Neural cell (in vitro differentiated cells): ENCODE measurements at regions not wholly inside any gene's neighbourhood (a gene's known extent, or its start where the extent isn't known, plus 50 kb on each side); places are given as distances from the start of the nearest gene placed in this dataset.

Experiments
- H2AFZ ChIP-seq: fragments of 200-600, 300-800 bp; sonication (generic), shearing (Covaris generic); 2 replicates; pipeline ENCODE4 v1.6.0; 2014; ENCODE audit warnings: low read depth, mild to moderate bottlenecking, antibody characterized with exemption, low read length, moderate library complexity
- H3F3A ChIP-seq: fragments of 200-600 bp; shearing (Covaris generic); 2 replicates; pipeline ENCODE4 v1.6.1; 2016; ENCODE audit warnings: mild to moderate bottlenecking, moderate library complexity, mixed read lengths, antibody characterized with exemption, low read length; ENCODE audit not compliant: insufficient read depth, poor library complexity, severe bottlenecking
- H3K27ac ChIP-seq: fragments of 200-600, 300-800 bp; sonication (generic), shearing (Covaris generic); 2 replicates; pipeline ENCODE4 v1.5.1; 2014; ENCODE audit warnings: mild to moderate bottlenecking, low read length, moderate library complexity
- H3K27me3 ChIP-seq: fragments of 300-800, 200-600 bp; sonication (generic), shearing (Covaris generic); 2 replicates; pipeline ENCODE4 v1.6.0; 2014; ENCODE audit warnings: mild to moderate bottlenecking, low read depth, low read length, moderate library complexity; ENCODE audit not compliant: insufficient read depth
- H3K36me3 ChIP-seq: fragments of 300-800, 200-600 bp; sonication (generic), shearing (Covaris generic); 2 replicates; pipeline ENCODE4 v1.5.1; 2014; ENCODE audit warnings: mild to moderate bottlenecking, antibody characterized with exemption, low read length, moderate library complexity; ENCODE audit not compliant: insufficient read depth
- H3K4me2 ChIP-seq: fragments of 300-800, 200-600 bp; sonication (generic), shearing (Covaris generic); 2 replicates; pipeline ENCODE4 v1.6.0; 2014; ENCODE audit warnings: mild to moderate bottlenecking, low read length
- H3K4me3 ChIP-seq: fragments of 300-800, 200-600 bp; sonication (generic), shearing (Covaris generic); 2 replicates; pipeline ENCODE4 v1.5.1; 2014; ENCODE audit warnings: mild to moderate bottlenecking, low read length, moderate library complexity
- H3K79me2 ChIP-seq: fragments of 200-600 bp; shearing (Covaris generic); replicated peaks from 2 replicates; pipeline ENCODE4 v1.6.0; 2014; ENCODE audit warnings: mild to moderate bottlenecking, low read length, moderate library complexity; ENCODE audit not compliant: insufficient read depth
- H3K9ac ChIP-seq: fragments of 300-800, 200-600 bp; sonication (generic), shearing (Covaris generic); 2 replicates; pipeline ENCODE4 v1.6.1; 2016; ENCODE audit warnings: mild to moderate bottlenecking, low read length, mixed read lengths
- H3K9me2 ChIP-seq: fragments of 200-600 bp; shearing (Covaris generic); 2 replicates; pipeline ENCODE4 v1.6.1; 2016; ENCODE audit warnings: mild to moderate bottlenecking, low read length, mixed read lengths; ENCODE audit not compliant: insufficient read depth
- H3K9me3 ChIP-seq: fragments of 200-600, 300-800 bp; sonication (generic), shearing (Covaris generic); 2 replicates; pipeline ENCODE4 v1.6.1; 2016; ENCODE audit warnings: mild to moderate bottlenecking, mixed run types, low read length, moderate library complexity, mixed read lengths
- H4K20me1 ChIP-seq: fragments of 200-600 bp; shearing (Covaris generic); 2 replicates; pipeline ENCODE4 v1.6.1; 2016; ENCODE audit warnings: mild to moderate bottlenecking, mixed run types; ENCODE audit not compliant: insufficient read depth
- CTCF ChIP-seq: fragments of 450-650 bp; IDR thresholded peaks from 2 replicates; pipeline ENCODE4 v1.5.1; 2014; ENCODE audit warnings: antibody characterized with exemption, mild to moderate bottlenecking, moderate library complexity; ENCODE audit not compliant: poor library complexity, severe bottlenecking
- EP300 ChIP-seq: fragments of 450-650 bp; conservative IDR thresholded peaks from 2 replicates; pipeline ENCODE4 v1.6.1; 2014; ENCODE audit warnings: antibody characterized with exemption, mild to moderate bottlenecking, moderate library complexity; ENCODE audit not compliant: poor library complexity, severe bottlenecking
- EZH2 ChIP-seq: fragments of 200-600, 300-800 bp; shearing (Covaris generic), sonication (generic); IDR thresholded peaks from 2 replicates; pipeline ENCODE4 v1.6.1; 2014; ENCODE audit warnings: antibody characterized with exemption, low read length, borderline replicate concordance, mild to moderate bottlenecking; ENCODE audit not compliant: insufficient read depth, poor library complexity, severe bottlenecking
- MXI1 ChIP-seq: fragments of 450-650 bp; conservative IDR thresholded peaks from 2 replicates; pipeline ENCODE4 v1.6.1; 2014; ENCODE audit warnings: antibody characterized with exemption, mild to moderate bottlenecking; ENCODE audit not compliant: poor library complexity, severe bottlenecking
- POLR2AphosphoS5 ChIP-seq: IDR thresholded peaks from 2 replicates; pipeline ENCODE4 v1.6.1; 2012
- RAD21 ChIP-seq: fragments of 450-650 bp; conservative IDR thresholded peaks from 2 replicates; pipeline ENCODE4 v1.6.1; 2014; ENCODE audit warnings: antibody characterized with exemption, mild to moderate bottlenecking, moderate library complexity
- REST ChIP-seq: IDR thresholded peaks from 2 replicates; pipeline ENCODE4 v1.6.1; 2012; ENCODE audit warnings: borderline replicate concordance
- SMC3 ChIP-seq: fragments of 450-650 bp; conservative IDR thresholded peaks from 2 replicates; pipeline ENCODE4 v1.6.1; 2014; ENCODE audit warnings: antibody characterized with exemption, mild to moderate bottlenecking, moderate library complexity; ENCODE audit not compliant: poor library complexity
- TAF1 ChIP-seq: IDR thresholded peaks from 2 replicates; pipeline ENCODE4 v1.6.1; 2012; ENCODE audit warnings: low read depth

GRCh38 chr6:9482030-9482738, 932.7 kb downstream of the TFAP2A start:
- no peak overlapping the region for H2AFZ ChIP-seq
- H3K9me3 ChIP-seq, result no peaks in the 10 kb centered on the region
- H3K4me3 ChIP-seq, result no peak overlapping the region
- TF ChIP-seq TAF1, result no peak
- no peaks in the 10 kb centered on the region for H3K79me2 ChIP-seq
- H3K9ac ChIP-seq, result no peak overlapping the region
- H3K27me3 ChIP-seq, result no peaks in the 10 kb centered on the region
- no peaks in the 10 kb centered on the region for H3K36me3 ChIP-seq
- H3K27ac ChIP-seq, result no peak overlapping the region
- H3K4me2 ChIP-seq, result no peak overlapping the region
- no peaks in the 10 kb centered on the region for H3K9me2 ChIP-seq
- H3F3A ChIP-seq, result no peaks in the 10 kb centered on the region
- H4K20me1 ChIP-seq, result no peaks in the 10 kb centered on the region

GRCh38 chr6:9481292-9482029, 933.4 kb downstream of the TFAP2A start:
- no peaks in the 10 kb centered on the region for H4K20me1 ChIP-seq
- H3K9ac ChIP-seq, result no peak overlapping the region
- H3K4me2 ChIP-seq, result no peak overlapping the region

More at GRCh38 chr6:9481292-9482029, 933.4 kb downstream of the TFAP2A start:
- Histone ChIP-seq H2AFZ (no peak overlapping the region), H3K27me3 (no peaks in the 10 kb centered on the region), H3F3A (no peaks in the 10 kb centered on the region), H3K9me2 (no peaks in the 10 kb centered on the region), H3K79me2 (no peaks in the 10 kb centered on the region), H3K36me3 (no peaks in the 10 kb centered on the region), H3K27ac (no peak overlapping the region), H3K9me3 (no peaks in the 10 kb centered on the region), H3K4me3 (no peak overlapping the region)
- TF ChIP-seq EP300 (no peak), EZH2 (no peak), TAF1 (no peak), POLR2AphosphoS5 (no peak), RAD21 (no peak), SMC3 (no peak), CTCF (no peak), REST (no peak), MXI1 (no peak)
